Keratinocyte (primary cell): ENCODE measurements at regions not wholly inside any gene's neighbourhood (a gene's known extent, or its start where the extent isn't known, plus 50 kb on each side); places are given as distances from the start of the nearest gene placed in this dataset.
"Not testable (repeated sequence)": the region's sequence is repeated elsewhere in the genome, so short reads cannot be mapped to it uniquely, and the experiment has no call there.

Experiments
- CTCF ChIP-seq, 3 experiments: IDR thresholded peaks in 1 of 3; conservative IDR thresholded peaks in 1 of 3; optimal IDR thresholded peaks in 1 of 3; 2 replicates in 2 of 3; 3 replicates in 1 of 3; pipeline versions ENCODE3 to v1.5.1; 2011; ENCODE audit warnings: low read length in 3 of 3, mild to moderate bottlenecking in 3 of 3, moderate library complexity in 2 of 3, control low read depth in 1 of 3, inconsistent platforms in 1 of 3; ENCODE audit not compliant: insufficient read depth in 2 of 3; ENCODE audit errors: extremely low read depth in 1 of 3
- EZH2 ChIP-seq: IDR thresholded peaks from one replicate; pipeline ENCODE4 v1.6.1; 2012; ENCODE audit warnings: inconsistent platforms, mild to moderate bottlenecking, low read length, moderate library complexity

GRCh38 chr11:67849766-67850165 lies 154.1 kb downstream of the UNC93B1 start:
- TF ChIP-seq EZH2; CTCF (optimal IDR thresholded peaks at IDR 0.05 in 1 of 3, IDR thresholded peaks at IDR 0.05 in 1 of 3, conservative IDR thresholded peaks at IDR 0.05 in 1 of 3; ENCODE audit: extremely low read depth in 1 of 3, insufficient read depth in 2 of 3, low read length in 3 of 3): not testable (repeated sequence)
